ENCODE measurements at regions not wholly inside any gene's neighbourhood (a gene's known extent, or its start where the extent isn't known, plus 50 kb on each side); places are given as distances from the start of the nearest gene placed in this dataset.
"Not testable (repeated sequence)": the region's sequence is repeated elsewhere in the genome, so short reads cannot be mapped to it uniquely, and the experiment has no call there.

GRCh38 chr14:43665570-43666267 is 841.4 kb downstream of the FSCB start:
- no peak for DNase-seq (ENCODE audit: low spot score)
- Mint-ChIP-seq H3K36me3 (ENCODE audit: low read depth) (no peaks in the 10 kb centered on the region), H3K27ac (no peak overlapping the region), H3K4me3 (no peak overlapping the region), H3K27me3 (ENCODE audit: insufficient read depth, low read depth, poor library complexity) (peaks cover 4% of the 10 kb centered on the region), H3K9me3 (no peaks in the 10 kb centered on the region; the same call in 1 of the 3 replicates), H3K4me1 (no peaks in the 10 kb centered on the region)
- TF ChIP-seq JUNB (IDR thresholded peaks at IDR 0.05; ENCODE audit: unreplicated experiment) (no peak), POLR2AphosphoS5 (IDR thresholded peaks at IDR 0.05; ENCODE audit: low read depth) (no peak), CREB1 (CRISPR knock-in tag; IDR thresholded peaks at IDR 0.05; ENCODE audit: low read depth) (no peak), ZNF462 (CRISPR knock-in tag; IDR thresholded peaks at IDR 0.05) (no peak), EZH2 (IDR thresholded peaks at IDR 0.05; ENCODE audit: low read depth, unreplicated experiment) (no peak), CTCF (conservative IDR thresholded peaks at IDR 0.05; ENCODE audit: low read depth in 2 of 2) (no peak)
- H3K79me2 ChIP-seq (replicated peaks; ENCODE audit: insufficient read depth): no peaks in the 10 kb centered on the region
- H3K4me2 ChIP-seq: no peak overlapping the region
- H2AFZ ChIP-seq: no peak overlapping the region
- no peaks in the 10 kb centered on the region for H3K36me3 ChIP-seq (ENCODE audit: insufficient read depth)
- no peaks in the 10 kb centered on the region for H3F3A ChIP-seq (replicated peaks; ENCODE audit: low read depth)
- no peaks in the 10 kb centered on the region for H3K27me3 ChIP-seq (ENCODE audit: insufficient read depth)
- H3K4me3 ChIP-seq: no peak overlapping the region
- no peaks in the 10 kb centered on the region for H4K20me1 ChIP-seq (replicated peaks; ENCODE audit: insufficient read depth)
- no peak for ATAC-seq
- H3K27ac ChIP-seq (ENCODE audit: low read depth): no peak overlapping the region
- H3K9me2 ChIP-seq (ENCODE audit: insufficient read depth): 0 out of 2 replicates have a peak, but pooled peaks cover 3% of the 10 kb centered on the region
- no peaks in the 10 kb centered on the region for H3K4me1 ChIP-seq (ENCODE audit: insufficient read depth)

- H3K36me3 Mint-ChIP-seq (ENCODE audit: low read depth); H3F3A ChIP-seq (replicated peaks; ENCODE audit: low read depth); H2AFZ ChIP-seq; H3K36me3 ChIP-seq (ENCODE audit: insufficient read depth); H4K20me1 ChIP-seq (replicated peaks; ENCODE audit: insufficient read depth); H3K4me1 ChIP-seq (ENCODE audit: insufficient read depth); H3K4me3 ChIP-seq; ATAC-seq; H3K79me2 ChIP-seq (replicated peaks; ENCODE audit: insufficient read depth); H3K9me2 ChIP-seq (ENCODE audit: insufficient read depth); H3K4me1 Mint-ChIP-seq; H3K4me2 ChIP-seq; H3K27me3 Mint-ChIP-seq (ENCODE audit: insufficient read depth, low read depth, poor library complexity); H3K4me3 Mint-ChIP-seq; H3K27ac ChIP-seq (ENCODE audit: low read depth); DNase-seq (ENCODE audit: low spot score); H3K27ac Mint-ChIP-seq; H3K27me3 ChIP-seq (ENCODE audit: insufficient read depth): not testable (repeated sequence)
- peaks cover 15% of the 10 kb centered on the region for H3K9me3 Mint-ChIP-seq
Observed at GRCh38 chr14:43655194-43655593, 851.9 kb downstream of the FSCB start.

All from GM23338 (cell line).